ENCODE measurements at regions not wholly inside any gene's neighbourhood (a gene's known extent, or its start where the extent isn't known, plus 50 kb on each side); places are given as distances from the start of the nearest gene placed in this dataset.

- no peak for DNase-seq
These were observed 526.6 kb downstream of the KLF12 start for GRCh38 chr13:73607489-73608156.

GRCh38 chr13:73603646-73604045 lies 530.6 kb downstream of the KLF12 start:
- DNase-seq = no peak

GRCh38 chr13:73602295-73602694 lies 531.9 kb downstream of the KLF12 start:
- peak in 1 of 5 experiments; percentile 48 for DNase-seq

- no peak for DNase-seq
These were observed 532.5 kb downstream of the KLF12 start for GRCh38 chr13:73601708-73602107.

- no peak for DNase-seq
These were observed 534.7 kb downstream of the KLF12 start for GRCh38 chr13:73599232-73600128.

- DNase-seq = no peak
These were observed 536.0 kb downstream of the KLF12 start for GRCh38 chr13:73598020-73598712.

- DNase-seq = peak in 1 of 5 experiments; percentile 79
These were observed 537.6 kb downstream of the KLF5 start for GRCh38 chr13:73596382-73596781.

GRCh38 chr13:73593199-73593765 lies 534.5 kb downstream of the KLF5 start:
- no peak for DNase-seq

- DNase-seq = no peak
These were observed 533.1 kb downstream of the KLF5 start for GRCh38 chr13:73591861-73592260.

GRCh38 chr13:73590795-73591194 lies 532.0 kb downstream of the KLF5 start:
- no peak for DNase-seq

GRCh38 chr13:73585236-73585635 lies 526.4 kb downstream of the KLF5 start:
- no peak for DNase-seq

- no peak for DNase-seq
These were observed 524.5 kb downstream of the KLF5 start for GRCh38 chr13:73583331-73583730.

GRCh38 chr13:73580513-73581267 lies 521.9 kb downstream of the KLF5 start:
- no peak for DNase-seq

GRCh38 chr13:73579574-73580274 lies 520.9 kb downstream of the KLF5 start:
- peak in 1 of 5 experiments; percentile 18 for DNase-seq

- no peak for DNase-seq
These were observed 519.6 kb downstream of the KLF5 start for GRCh38 chr13:73578251-73578875.

GRCh38 chr13:73576291-73576690 lies 517.5 kb downstream of the KLF5 start:
- no peak for DNase-seq

GRCh38 chr13:73572824-73573223 lies 514.0 kb downstream of the KLF5 start:
- no peak for DNase-seq

- DNase-seq = no peak
These were observed 512.6 kb downstream of the KLF5 start for GRCh38 chr13:73571376-73571775.

- peak in 1 of 5 experiments; percentile 9 for DNase-seq
These were observed 498.1 kb downstream of the KLF5 start for GRCh38 chr13:73556902-73557301.

- DNase-seq = no peak
These were observed 497.3 kb downstream of the KLF5 start for GRCh38 chr13:73556128-73556527.

GRCh38 chr13:73551736-73552135 lies 492.9 kb downstream of the KLF5 start:
- DNase-seq = no peak
